H1 (cell line): ENCODE measurements at regions not wholly inside any gene's neighbourhood (a gene's known extent, or its start where the extent isn't known, plus 50 kb on each side); places are given as distances from the start of the nearest gene placed in this dataset.

ENCODE experiments used
- CTCF ChIP-seq, 3 experiments: IDR thresholded peaks; 1 replicate in 2 of 3; 2 replicates in 1 of 3; pipeline versions ENCODE4 v1.5.1 to v1.6.1; 2011; ENCODE audit warnings: low read length in 3 of 3, mild to moderate bottlenecking in 3 of 3, inconsistent platforms in 2 of 3, low read depth in 1 of 3, moderate library complexity in 1 of 3; ENCODE audit not compliant: insufficient read depth in 1 of 3; ENCODE audit errors: control extremely low read depth in 1 of 3
- EP300 ChIP-seq, 2 experiments: IDR thresholded peaks; 1 replicate in 1 of 2; 2 replicates in 1 of 2; pipeline ENCODE4 v1.6.1; 2011 to 2012; ENCODE audit warnings: low read depth in 2 of 2, low read length in 2 of 2, mild to moderate bottlenecking in 2 of 2, borderline replicate concordance in 1 of 2, inconsistent platforms in 1 of 2, moderate library complexity in 1 of 2
- EZH2 ChIP-seq: fragments of 200-600 bp; sonication (generic); IDR thresholded peaks from 2 replicates; pipeline ENCODE4 v1.7.1; 2012; ENCODE audit warnings: low read depth, mild to moderate bottlenecking, moderate library complexity, low read length, inconsistent platforms; ENCODE audit not compliant: severe bottlenecking
- GABPA ChIP-seq: IDR thresholded peaks from 2 replicates; pipeline ENCODE4 v1.6.1; 2011; ENCODE audit warnings: mild to moderate bottlenecking, low read length, moderate library complexity, borderline replicate concordance; ENCODE audit not compliant: insufficient read depth
- NRF1 ChIP-seq: IDR thresholded peaks from 2 replicates; pipeline ENCODE4 v1.6.1; 2011; ENCODE audit warnings: mild to moderate bottlenecking, low read depth, low read length, improper control_type of control experiment
- POLR2A ChIP-seq, 2 experiments: IDR thresholded peaks; 1 replicate in 1 of 2; 2 replicates in 1 of 2; pipeline ENCODE4 v1.6.1; 2011; ENCODE audit warnings: low read depth in 2 of 2, low read length in 2 of 2, mild to moderate bottlenecking in 2 of 2; ENCODE audit errors: control extremely low read depth in 1 of 2
- POLR2AphosphoS5 ChIP-seq: IDR thresholded peaks from 2 replicates; pipeline ENCODE4 v1.6.1; 2011; ENCODE audit warnings: low read depth, low read length
- RAD21 ChIP-seq, 2 experiments: IDR thresholded peaks in 1 of 2; conservative IDR thresholded peaks in 1 of 2; 2 replicates each; pipeline ENCODE4 v1.6.1; 2011; ENCODE audit warnings: low read depth in 2 of 2, low read length in 2 of 2, improper control_type of control experiment in 1 of 2, inconsistent platforms in 1 of 2, mild to moderate bottlenecking in 1 of 2, moderate library complexity in 1 of 2
- RFX5 ChIP-seq: IDR thresholded peaks from 2 replicates; pipeline ENCODE4 v1.6.1; 2011; ENCODE audit warnings: low read depth, low read length, improper control_type of control experiment, borderline replicate concordance
- SP1 ChIP-seq: IDR thresholded peaks from 2 replicates; pipeline ENCODE4 v1.6.1; 2011; ENCODE audit warnings: low read depth, low read length

GRCh38 chr2:8553643-8554042 lies 128.2 kb upstream of the ID2 start:
- TF ChIP-seq SP1 (no peak), CTCF (IDR thresholded peaks at IDR 0.05; ENCODE audit: control extremely low read depth in 1 of 3, insufficient read depth in 1 of 3, low read depth in 1 of 3, low read length in 3 of 3) (no peak), POLR2A (IDR thresholded peaks at IDR 0.05; ENCODE audit: control extremely low read depth in 1 of 2, low read depth in 2 of 2, low read length in 2 of 2) (no peak), NRF1 (no peak), EP300 (IDR thresholded peaks at IDR 0.05; ENCODE audit: borderline replicate concordance in 1 of 2, low read depth in 2 of 2, low read length in 2 of 2) (no peak), RAD21 (IDR thresholded peaks at IDR 0.05 in 1 of 2, conservative IDR thresholded peaks at IDR 0.05 in 1 of 2; ENCODE audit: low read depth in 2 of 2, low read length in 2 of 2) (no peak), GABPA (no peak), POLR2AphosphoS5 (no peak), RFX5 (no peak), EZH2 (no peak)
